CD8-positive, alpha-beta memory T cell (primary cell): ENCODE measurements at regions not wholly inside any gene's neighbourhood (a gene's known extent, or its start where the extent isn't known, plus 50 kb on each side); places are given as distances from the start of the nearest gene placed in this dataset.
"Not testable (repeated sequence)": the region's sequence is repeated elsewhere in the genome, so short reads cannot be mapped to it uniquely, and the experiment has no call there.

Experiments used
- CTCF ChIA-PET: fragments of 350-600 bp; sonication (Branson Sonifier 250); formaldehyde crosslinking; loops from one replicate; lab custom pipeline; 2021; ENCODE audit warnings: antibody characterized with exemption; lab: Charles Lee
- POLR2A ChIA-PET: fragments of 350-600 bp; sonication (Branson Sonifier 250); formaldehyde crosslinking; loops from one replicate; lab custom pipeline; 2021; ENCODE audit warnings: antibody characterized with exemption; lab: Charles Lee
- DNase-seq, 5 donors: peaks; one replicate each; pipeline versions ENCODE4 v3.0.0 to v3.0.0-alpha.2; 2020 to 2022; ENCODE audit warnings: mixed read lengths in 1 of 5
- H3K27ac ChIP-seq: one replicate; pipeline ENCODE4 v1.7.0; 2013; ENCODE audit warnings: low read depth, mild to moderate bottlenecking, low read length, moderate library complexity
- H3K27me3 ChIP-seq: 2 replicates; pipeline ENCODE4 v1.7.0; 2013; ENCODE audit warnings: low read length, mild to moderate bottlenecking; ENCODE audit not compliant: insufficient read depth, poor library complexity, severe bottlenecking
- H3K36me3 ChIP-seq: 2 replicates; pipeline ENCODE4 v1.7.0; 2013; ENCODE audit warnings: mild to moderate bottlenecking, low read length, moderate library complexity; ENCODE audit not compliant: insufficient read depth
- H3K4me1 ChIP-seq: 2 replicates; pipeline ENCODE4 v1.7.0; 2013; ENCODE audit warnings: mild to moderate bottlenecking, low read length, moderate library complexity; ENCODE audit not compliant: insufficient read depth
- H3K4me3 ChIP-seq: 2 replicates; pipeline ENCODE4 v1.7.0; 2013; ENCODE audit warnings: mild to moderate bottlenecking, low read length
- H3K9me3 ChIP-seq: 2 replicates; pipeline ENCODE4 v1.7.0; 2013; ENCODE audit warnings: mild to moderate bottlenecking, low read length
- H3K27ac Mint-ChIP-seq, 8 donors: one replicate each; pipeline ENCODE4 v1.8.0; 2020 to 2021; ENCODE audit warnings: mixed read lengths in 8 of 8, mild to moderate bottlenecking in 6 of 8, inconsistent platforms in 3 of 8, moderate library complexity in 3 of 8
- H3K27me3 Mint-ChIP-seq, 2 donors: one replicate each; pipeline ENCODE4 v1.8.0; 2020 to 2021; ENCODE audit warnings: mixed read lengths in 2 of 2, mild to moderate bottlenecking in 1 of 2, moderate library complexity in 1 of 2
- H3K36me3 Mint-ChIP-seq, 3 donors: one replicate each; pipeline ENCODE4 v1.8.0; 2020 to 2021; ENCODE audit warnings: mixed read lengths in 3 of 3, inconsistent platforms in 1 of 3, mild to moderate bottlenecking in 1 of 3
- H3K4me1 Mint-ChIP-seq, 3 donors: one replicate each; pipeline ENCODE4 v1.8.0; 2020 to 2021; ENCODE audit warnings: mixed read lengths in 3 of 3, inconsistent platforms in 1 of 3, mild to moderate bottlenecking in 1 of 3
- H3K4me3 Mint-ChIP-seq, 7 donors: one replicate each; pipeline ENCODE4 v1.8.0; 2020 to 2021; ENCODE audit warnings: mixed read lengths in 7 of 7, mild to moderate bottlenecking in 6 of 7, moderate library complexity in 4 of 7, inconsistent platforms in 2 of 7
- H3K9me3 Mint-ChIP-seq, 5 donors: one replicate each; pipeline ENCODE4 v1.8.0; 2020 to 2022; ENCODE audit warnings: mixed read lengths in 5 of 5, mild to moderate bottlenecking in 3 of 5, moderate library complexity in 2 of 5, inconsistent platforms in 1 of 5

- no peaks in the 10 kb centered on the region for H3K4me1 ChIP-seq
These were observed 779.0 kb upstream of the SLIT2 start for GRCh38 chr4:19472666-19473065.

DNA sequence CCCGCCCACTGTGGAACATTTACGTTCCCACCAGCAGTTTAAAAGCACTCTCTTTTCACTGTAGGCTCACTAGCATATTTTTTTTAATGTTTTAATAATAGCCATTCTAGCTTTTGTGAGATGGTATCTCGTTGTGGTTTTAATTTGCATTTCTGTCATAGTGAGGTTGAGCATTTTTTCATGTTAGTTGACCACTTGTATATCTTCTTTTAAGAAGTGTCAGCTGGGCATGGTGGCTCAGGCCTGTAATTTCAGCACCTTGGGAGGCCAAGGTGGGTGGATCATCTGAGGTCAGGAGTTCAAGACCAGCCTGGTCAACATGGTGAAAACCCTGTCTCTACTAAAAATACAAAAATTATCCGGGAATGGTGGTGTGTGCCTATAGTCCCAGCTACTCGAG, 781.7 kb upstream of the SLIT2 start:
- DNase-seq, H3K27me3 ChIP-seq, H3K4me1 Mint-ChIP-seq, POLR2A ChIA-PET, H3K27ac Mint-ChIP-seq, H3K9me3 ChIP-seq, H3K36me3 Mint-ChIP-seq, H3K4me3 ChIP-seq, H3K36me3 ChIP-seq, CTCF ChIA-PET, H3K27ac ChIP-seq, H3K4me1 ChIP-seq, H3K27me3 Mint-ChIP-seq: not testable (repeated sequence)
- Mint-ChIP-seq H3K9me3 (peaks cover 7 to 44% (median 30%) of the 10 kb centered on the region in 5 donors), H3K4me3 (peak overlapping the region in 1 of 7 donors; percentile 13)

More at GRCh38 chr4:19472666-19473065, 779.0 kb upstream of the SLIT2 start:
- Mint-ChIP-seq H3K27ac (no peak overlapping the region), H3K4me3 (no peak overlapping the region), H3K9me3 (peaks cover 7 to 40% (median 28%) of the 10 kb centered on the region in 5 donors), H3K27me3 (no peaks in the 10 kb centered on the region), H3K36me3 (no peaks in the 10 kb centered on the region), H3K4me1 (no peaks in the 10 kb centered on the region)
- Histone ChIP-seq H3K9me3 (no peaks in the 10 kb centered on the region), H3K27me3 (no peaks in the 10 kb centered on the region), H3K27ac (no peak overlapping the region), H3K36me3 (no peaks in the 10 kb centered on the region), H3K4me3 (no peak overlapping the region)
- ChIA-PET CTCF (no interaction called here), POLR2A (no interaction called here)
- no peak for DNase-seq

GRCh38 chr4:19462117-19462516, 789.6 kb upstream of the SLIT2 start:
- H3K9me3 ChIP-seq, result no peaks in the 10 kb centered on the region
- no peaks in the 10 kb centered on the region for H3K27me3 ChIP-seq
- H3K4me3 ChIP-seq, result no peak overlapping the region
- H3K27ac Mint-ChIP-seq, result no peak overlapping the region
- H3K36me3 ChIP-seq, result no peaks in the 10 kb centered on the region
- no peaks in the 10 kb centered on the region for H3K4me1 ChIP-seq
- H3K36me3 Mint-ChIP-seq, result no peaks in the 10 kb centered on the region
- H3K4me3 Mint-ChIP-seq, result no peak overlapping the region
- ChIA-PET CTCF (no interaction called here), POLR2A (no interaction called here)
- H3K27me3 Mint-ChIP-seq, result no peaks in the 10 kb centered on the region
- H3K9me3 Mint-ChIP-seq, result peaks cover 4 to 28% (median 8%) of the 10 kb centered on the region in 5 donors
- H3K27ac ChIP-seq, result no peak overlapping the region
- DNase-seq, result no peak
- H3K4me1 Mint-ChIP-seq, result no peaks in the 10 kb centered on the region

- H3K27me3 ChIP-seq, result no peaks in the 10 kb centered on the region
- H3K36me3 Mint-ChIP-seq, result no peaks in the 10 kb centered on the region
- no peaks in the 10 kb centered on the region for H3K36me3 ChIP-seq
- H3K4me1 ChIP-seq, result no peaks in the 10 kb centered on the region
- peaks cover 9 to 35% (median 20%) of the 10 kb centered on the region in 5 donors for H3K9me3 Mint-ChIP-seq
- peaks cover 0 to 1% of the 10 kb centered on the region in 2 donors for H3K27me3 Mint-ChIP-seq
- peak overlapping the region in 1 of 7 donors; percentile 3 for H3K4me3 Mint-ChIP-seq
- H3K9me3 ChIP-seq, result no peaks in the 10 kb centered on the region
- no peak overlapping the region for H3K4me3 ChIP-seq
- no peaks in the 10 kb centered on the region for H3K4me1 Mint-ChIP-seq
- POLR2A ChIA-PET, result no interaction called here
- CTCF ChIA-PET, result no interaction called here
- H3K27ac Mint-ChIP-seq, result no peak overlapping the region
- DNase-seq, result no peak
- H3K27ac ChIP-seq, result no peak overlapping the region
These were observed 795.7 kb upstream of the SLIT2 start for GRCh38 chr4:19455850-19456602.

DNA sequence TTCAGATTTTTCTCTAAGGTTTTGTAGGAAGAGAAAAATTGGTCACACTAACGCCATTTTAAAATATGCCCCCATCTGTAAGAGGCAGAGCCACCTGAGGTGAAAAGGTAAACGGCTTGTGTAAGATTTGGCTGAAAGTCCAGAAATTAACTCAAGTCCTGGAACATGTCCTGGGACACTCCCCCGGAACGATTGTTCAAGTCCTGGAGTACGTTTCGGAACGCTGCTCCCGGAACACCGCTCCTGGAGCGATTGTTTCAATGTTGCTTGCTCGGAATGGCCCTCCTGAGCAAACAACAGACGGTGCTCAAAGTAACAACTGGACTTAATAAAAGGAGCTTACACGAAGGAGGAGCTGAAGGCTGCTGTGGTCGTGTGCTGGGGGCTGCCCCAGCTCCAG, 796.5 kb upstream of the SLIT2 start:
- Mint-ChIP-seq H3K27me3 (peaks cover 0 to 1% of the 10 kb centered on the region in 2 donors), H3K36me3 (no peaks in the 10 kb centered on the region), H3K4me1 (no peaks in the 10 kb centered on the region), H3K4me3 (no peak overlapping the region), H3K27ac (no peak overlapping the region), H3K9me3 (peaks cover 9 to 32% (median 20%) of the 10 kb centered on the region in 5 donors)
- H3K27me3 ChIP-seq, result no peaks in the 10 kb centered on the region
- no peaks in the 10 kb centered on the region for H3K36me3 ChIP-seq
- ChIA-PET CTCF (no interaction called here), POLR2A (no interaction called here)
- no peaks in the 10 kb centered on the region for H3K4me1 ChIP-seq
- H3K4me3 ChIP-seq, result no peak overlapping the region
- H3K27ac ChIP-seq, result no peak overlapping the region
- DNase-seq, result no peak
- H3K9me3 ChIP-seq, result no peaks in the 10 kb centered on the region

DNA sequence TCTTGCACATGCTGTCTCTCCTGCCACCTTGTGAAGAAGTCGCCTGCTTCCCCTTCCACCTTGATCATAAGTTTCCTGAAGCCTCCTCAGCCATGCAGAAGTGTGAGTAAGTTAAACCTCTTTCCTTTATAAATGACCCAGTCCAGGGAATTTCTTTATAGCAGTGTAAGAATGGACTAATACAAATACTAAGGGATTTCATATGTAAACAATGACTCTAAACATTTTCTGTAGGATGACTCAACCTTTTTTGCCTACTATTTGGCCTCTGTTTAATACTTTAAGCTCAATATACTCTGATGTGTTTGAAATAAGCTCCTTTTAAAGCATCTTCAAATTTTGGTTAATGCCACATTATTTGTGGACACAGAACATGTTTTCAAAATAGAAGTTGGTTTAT, 813.5 kb upstream of the SLIT2 start:
- Mint-ChIP-seq H3K9me3 (peaks cover 2 to 31% (median 22%) of the 10 kb centered on the region in 5 donors), H3K4me1 (no peaks in the 10 kb centered on the region), H3K27ac (no peak overlapping the region), H3K36me3 (peaks cover 0 to 2% (median 0%) of the 10 kb centered on the region in 3 donors), H3K4me3 (no peak overlapping the region), H3K27me3 (no peaks in the 10 kb centered on the region)
- CTCF ChIA-PET, result no interaction called here
- H3K9me3 ChIP-seq, result no peaks in the 10 kb centered on the region
- no peak for DNase-seq
- POLR2A ChIA-PET, result no interaction called here
- no peaks in the 10 kb centered on the region for H3K27me3 ChIP-seq
- H3K4me1 ChIP-seq, result no peaks in the 10 kb centered on the region
- no peaks in the 10 kb centered on the region for H3K36me3 ChIP-seq
- H3K4me3 ChIP-seq, result no peak overlapping the region
- no peak overlapping the region for H3K27ac ChIP-seq

GRCh38 chr4:19437008-19437407, 814.7 kb upstream of the SLIT2 start:
- H3K4me1 Mint-ChIP-seq, result no peaks in the 10 kb centered on the region
- H3K36me3 Mint-ChIP-seq, result peaks cover 0 to 2% (median 0%) of the 10 kb centered on the region in 3 donors
- DNase-seq, result no peak
- CTCF ChIA-PET, result no interaction called here
- Histone ChIP-seq H3K36me3 (no peaks in the 10 kb centered on the region), H3K27ac (no peak overlapping the region), H3K27me3 (no peaks in the 10 kb centered on the region), H3K4me1 (no peaks in the 10 kb centered on the region), H3K4me3 (no peak overlapping the region), H3K9me3 (no peaks in the 10 kb centered on the region)
- H3K27me3 Mint-ChIP-seq, result no peaks in the 10 kb centered on the region
- POLR2A ChIA-PET, result no interaction called here
- no peak overlapping the region for H3K27ac Mint-ChIP-seq
- peaks cover 4 to 35% (median 20%) of the 10 kb centered on the region in 5 donors for H3K9me3 Mint-ChIP-seq
- H3K4me3 Mint-ChIP-seq, result no peak overlapping the region

DNA sequence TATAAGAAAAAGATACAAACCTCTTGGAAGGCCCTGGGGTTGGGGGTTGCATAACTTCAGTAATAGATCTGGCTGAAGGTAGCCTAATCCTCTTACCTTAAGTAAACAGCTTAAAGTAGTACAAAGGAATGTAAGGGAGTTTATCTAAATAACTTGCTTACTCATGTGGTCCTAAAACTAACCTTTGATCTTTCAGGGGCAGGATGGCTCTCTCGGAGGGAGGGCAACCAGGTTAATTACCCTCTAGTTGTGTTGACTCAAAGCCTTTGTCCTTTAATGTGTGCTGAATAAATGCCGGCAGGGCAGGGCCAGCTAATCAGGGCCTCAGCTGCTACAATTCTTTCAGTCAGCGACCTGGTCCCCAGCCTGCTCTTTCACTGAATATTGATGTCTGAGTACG, 822.0 kb upstream of the SLIT2 start:
- Histone ChIP-seq H3K27ac (no peak overlapping the region), H3K4me1 (no peaks in the 10 kb centered on the region), H3K36me3 (no peaks in the 10 kb centered on the region), H3K27me3 (no peaks in the 10 kb centered on the region), H3K4me3 (no peak overlapping the region), H3K9me3 (no peaks in the 10 kb centered on the region)
- Mint-ChIP-seq H3K9me3 (peaks cover 13 to 45% (median 23%) of the 10 kb centered on the region in 5 donors), H3K36me3 (no peaks in the 10 kb centered on the region), H3K4me3 (no peak overlapping the region), H3K27me3 (no peaks in the 10 kb centered on the region), H3K27ac (no peak overlapping the region), H3K4me1 (no peaks in the 10 kb centered on the region)
- CTCF ChIA-PET, result no interaction called here
- POLR2A ChIA-PET, result no interaction called here
- DNase-seq, result no peak
